Stimulated activated CD4-positive, alpha-beta T cell treated with anti-CD3 and anti-CD28 coated beads, Interleukin-4, amount 100 ng/mL, for 24 hours (primary cell): ENCODE measurements at regions not wholly inside any gene's neighbourhood (a gene's known extent, or its start where the extent isn't known, plus 50 kb on each side); places are given as distances from the start of the nearest gene placed in this dataset.

Experiments used
- DNase-seq: peaks from one replicate; pipeline ENCODE4 v3.0.0-alpha.2; 2020

DNA sequence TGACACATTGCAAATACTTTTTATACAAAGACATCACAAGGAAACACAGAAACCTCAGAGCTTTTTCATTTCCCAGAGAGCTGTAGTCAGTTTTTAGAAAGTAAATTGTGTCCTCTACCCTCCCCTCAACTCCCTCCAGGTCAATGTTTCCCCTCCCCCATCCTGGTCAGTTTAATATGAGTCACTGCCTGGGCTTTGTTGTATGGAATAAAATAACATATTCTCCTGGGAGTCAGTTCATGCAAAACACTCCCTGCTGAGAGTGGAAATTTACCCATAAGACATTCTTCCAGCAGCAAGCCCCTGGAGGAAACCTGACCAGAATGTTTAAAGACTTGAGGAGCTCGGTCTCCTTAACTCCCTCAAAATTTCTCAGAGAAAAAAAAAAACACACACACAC, 270.1 kb upstream of the LDB2 start:
- no peak for DNase-seq

DNA sequence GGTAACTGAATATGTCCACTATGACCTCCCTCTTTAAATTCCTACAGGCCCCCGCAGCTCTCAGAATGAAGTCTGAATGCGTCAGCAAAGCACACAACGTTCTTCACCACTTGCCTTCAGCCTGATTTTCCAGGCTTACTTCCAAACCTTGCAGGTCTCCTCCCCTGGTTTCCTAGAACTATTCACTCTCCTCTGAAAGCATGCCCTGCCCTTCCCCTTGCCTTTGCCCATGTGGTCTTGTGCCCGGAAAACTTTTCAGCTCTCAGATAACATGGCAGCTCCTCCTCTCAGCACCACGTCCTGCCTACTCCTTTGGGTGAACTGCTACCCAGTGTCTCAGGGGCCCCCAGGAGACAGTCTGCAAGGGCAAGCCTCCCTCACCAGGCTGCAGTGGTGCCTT, 268.5 kb upstream of the LDB2 start:
- DNase-seq, result no peak

DNA sequence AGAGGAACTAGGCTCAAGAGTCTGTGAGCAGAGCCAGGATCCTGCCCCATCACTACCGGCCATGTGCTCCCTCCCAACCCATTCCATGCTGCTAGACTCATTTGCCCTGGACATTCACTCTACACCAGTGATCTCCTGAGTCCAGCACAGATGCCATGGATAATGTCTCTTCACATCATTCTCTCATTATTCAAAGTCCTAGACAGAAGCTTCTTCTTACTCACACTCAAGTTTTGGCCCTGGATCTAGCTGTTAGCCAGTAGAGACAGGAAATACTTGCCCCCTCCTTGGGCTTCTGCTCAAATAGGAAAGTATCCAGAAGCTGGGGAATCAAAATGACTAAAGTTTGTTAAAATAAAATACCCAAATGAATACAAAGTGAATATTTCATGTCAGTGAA, 266.8 kb upstream of the LDB2 start:
- DNase-seq, result no peak

DNA sequence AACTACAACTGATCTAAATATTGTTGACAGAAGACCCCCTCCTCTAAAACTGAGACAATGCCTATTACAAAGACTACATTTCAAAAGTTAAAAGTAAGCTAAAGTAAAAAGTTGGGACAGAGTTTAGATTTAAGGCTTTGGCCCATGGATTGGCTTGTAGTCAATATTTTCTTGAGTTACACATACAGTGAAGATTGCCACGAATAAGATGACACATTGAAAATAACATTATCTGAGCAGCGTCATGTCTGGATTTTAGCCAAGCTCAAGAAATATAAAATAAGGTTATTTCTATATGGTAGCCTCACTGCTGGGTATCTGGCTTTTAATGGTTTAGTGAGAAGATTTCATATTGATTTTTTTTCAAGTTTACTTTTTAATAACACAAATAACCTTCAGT, 266.2 kb upstream of the LDB2 start:
- DNase-seq, result no peak

DNA sequence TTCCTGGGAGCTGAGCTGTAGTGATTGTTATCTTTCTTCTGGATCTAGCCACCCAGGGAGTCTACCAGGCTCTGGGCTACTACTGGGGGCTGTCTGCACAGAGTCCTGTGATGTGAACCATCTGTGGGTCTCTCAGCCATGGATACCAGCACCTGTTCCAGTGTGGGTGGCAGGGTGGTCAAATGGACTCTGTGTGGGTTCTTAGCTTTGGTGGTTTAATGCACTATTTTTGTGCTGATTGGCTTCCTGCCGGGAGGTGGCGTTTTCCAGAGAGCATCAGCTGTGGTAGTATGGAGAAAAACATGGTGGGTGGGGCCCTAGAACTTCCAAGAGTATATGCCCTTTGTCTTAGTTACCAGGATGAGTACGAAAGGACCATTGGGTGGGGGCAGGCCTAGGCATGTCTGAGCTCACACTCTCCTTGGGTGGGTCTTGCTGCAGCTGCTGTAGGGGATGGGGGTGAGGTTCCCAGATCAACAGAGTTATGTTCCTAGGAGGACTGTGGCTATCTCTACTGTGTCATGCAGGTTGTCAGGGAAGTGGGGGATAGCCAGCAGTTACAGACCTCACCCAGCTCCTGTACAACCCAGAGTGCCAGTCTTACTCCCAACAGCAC, 264.8 kb upstream of the LDB2 start:
- DNase-seq, result no peak

DNA sequence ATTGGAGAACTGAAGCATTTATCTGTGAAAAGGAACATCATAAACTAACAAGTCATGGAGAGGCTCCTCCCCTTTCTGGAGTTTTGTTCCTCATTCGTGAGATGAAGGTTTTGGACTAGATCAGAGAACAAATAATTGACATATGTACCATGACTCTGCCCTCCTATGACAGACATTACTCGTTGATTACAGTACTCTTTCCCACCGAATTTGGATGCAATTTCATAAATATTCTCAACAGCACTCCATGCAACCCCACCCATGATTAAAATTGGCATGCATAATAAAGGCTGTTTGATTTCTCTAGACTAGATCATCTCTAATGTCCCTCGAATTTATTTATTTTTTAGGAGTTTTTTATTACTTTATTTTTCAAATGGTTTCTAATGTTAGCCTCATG, 258.9 kb upstream of the LDB2 start:
- DNase-seq, result no peak

DNA sequence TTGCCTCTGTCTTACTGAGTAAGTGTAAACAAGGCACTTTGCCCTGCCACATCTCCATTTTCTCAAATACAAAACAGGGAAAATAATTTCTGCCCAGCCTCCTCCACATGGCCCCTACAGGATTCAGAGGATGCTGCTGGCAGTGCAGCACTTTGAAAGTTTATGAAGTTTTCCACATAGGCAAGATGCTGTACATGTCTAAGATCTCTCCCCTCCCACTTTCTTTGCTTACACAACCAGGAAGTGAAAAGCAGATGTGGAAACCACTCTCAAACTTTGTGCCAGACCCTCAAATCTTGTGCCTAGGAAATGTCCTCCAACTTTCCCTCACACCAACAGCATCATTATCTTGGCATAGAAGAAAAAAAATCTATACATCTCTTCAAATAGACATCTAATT, 257.0 kb upstream of the LDB2 start:
- no peak for DNase-seq

DNA sequence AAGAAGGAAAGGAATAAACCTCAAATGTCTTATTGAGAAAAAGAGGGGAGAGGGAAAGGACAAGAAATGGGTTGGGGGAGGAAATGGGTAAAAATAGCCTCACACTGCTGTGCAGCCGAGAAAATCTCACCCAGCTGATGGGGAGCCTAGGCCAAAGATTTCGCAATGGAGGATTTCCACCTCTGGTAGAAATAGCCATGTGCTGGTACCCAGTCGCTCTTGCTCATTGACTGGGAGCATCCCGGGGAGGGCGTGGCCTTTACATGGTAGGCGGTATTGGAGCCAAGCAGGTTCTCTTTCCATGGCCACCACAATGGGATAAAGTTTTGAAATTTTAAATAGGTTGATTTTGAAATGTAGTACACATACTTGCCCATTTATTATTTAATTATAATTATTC, 255.1 kb upstream of the LDB2 start:
- DNase-seq, result no peak

DNA sequence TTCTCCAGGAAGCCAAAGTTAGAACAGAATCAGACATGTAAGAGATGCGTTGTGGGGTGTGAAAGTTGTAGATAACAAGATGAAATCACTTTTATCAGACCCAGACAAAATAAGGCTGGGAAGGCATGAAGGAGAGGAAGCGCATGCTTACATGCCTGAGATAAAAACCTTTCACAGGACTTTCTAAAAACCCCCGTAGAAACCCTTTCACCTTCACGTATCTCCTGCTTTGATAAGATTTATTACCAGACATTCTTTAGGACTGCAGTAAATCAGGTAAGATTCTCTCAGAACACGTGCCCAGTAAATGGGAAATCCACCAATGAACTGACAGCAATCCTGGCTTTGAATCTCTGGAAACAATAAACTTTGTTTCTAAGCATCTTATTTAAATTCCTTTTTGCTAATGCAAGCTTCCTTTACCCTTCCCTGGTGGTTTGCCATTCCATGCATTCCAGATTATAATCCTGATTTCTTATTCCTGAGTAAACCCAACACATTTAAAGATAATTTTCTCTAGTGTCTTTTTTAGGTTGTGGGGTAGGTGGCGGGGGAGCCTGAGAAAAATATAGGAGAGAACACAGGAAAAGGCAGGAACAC, 254.6 kb upstream of the LDB2 start:
- no peak for DNase-seq

DNA sequence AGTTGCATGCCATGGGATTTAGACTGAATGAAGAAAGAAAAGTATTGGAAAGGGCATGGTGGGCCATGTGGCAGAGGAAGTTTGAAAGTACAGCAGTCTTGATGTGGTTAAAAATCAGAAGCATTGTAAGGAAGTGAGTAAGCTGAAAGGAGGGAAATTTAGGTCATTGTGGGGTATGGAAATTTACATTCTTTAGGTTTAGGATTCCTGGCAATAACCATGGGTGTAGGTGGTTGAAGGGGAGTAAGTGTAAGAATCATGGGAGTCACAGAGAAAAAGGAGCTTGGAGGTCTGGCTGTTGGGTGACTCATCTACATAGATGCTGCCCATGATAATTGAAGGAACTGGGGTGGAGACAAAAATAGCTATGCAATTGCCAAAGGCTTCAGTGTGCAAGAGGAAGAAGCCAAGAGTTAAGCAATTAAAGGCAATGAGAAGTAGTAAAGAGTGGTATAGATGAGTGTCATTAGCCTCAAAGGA, 243.8 kb upstream of the LDB2 start:
- DNase-seq, result no peak

DNA sequence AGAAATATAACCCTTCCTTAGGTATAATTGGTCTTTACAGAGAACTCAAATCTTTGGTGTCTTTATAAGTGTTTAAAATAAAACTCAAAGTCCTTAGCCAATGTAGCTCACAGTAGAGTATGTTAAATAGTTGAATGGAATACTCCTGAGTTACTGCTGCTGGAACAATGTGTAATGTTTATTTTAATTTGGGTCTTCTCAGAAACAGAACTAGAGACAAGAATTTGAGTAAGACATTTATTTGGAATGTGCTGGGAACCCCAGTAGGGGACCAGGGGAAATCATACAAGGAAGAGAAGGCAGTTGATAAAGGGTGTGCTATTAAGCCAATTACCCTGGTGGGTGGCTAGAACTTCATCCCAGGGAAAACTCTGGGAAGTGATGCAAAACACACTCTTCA, 240.4 kb upstream of the LDB2 start:
- DNase-seq, result no peak

DNA sequence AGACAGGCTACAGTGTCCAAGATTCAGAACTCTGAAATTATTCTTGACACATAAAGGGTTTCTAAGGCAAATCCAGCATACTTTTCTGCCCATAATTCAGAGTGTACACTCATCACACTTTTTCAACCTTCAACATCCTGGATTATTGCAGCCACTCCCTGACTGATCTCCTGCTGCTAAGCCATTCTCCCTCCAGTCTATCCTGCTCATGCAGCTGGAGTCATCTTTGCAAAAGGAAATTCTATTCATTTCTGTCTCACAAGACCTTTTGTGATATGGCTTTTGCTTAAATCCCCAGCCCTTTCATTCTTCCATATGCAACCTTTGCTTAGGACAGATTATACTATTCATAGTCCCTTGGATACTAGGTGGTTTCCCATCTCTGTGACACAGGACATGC, 236.1 kb upstream of the LDB2 start:
- DNase-seq, result no peak

DNA sequence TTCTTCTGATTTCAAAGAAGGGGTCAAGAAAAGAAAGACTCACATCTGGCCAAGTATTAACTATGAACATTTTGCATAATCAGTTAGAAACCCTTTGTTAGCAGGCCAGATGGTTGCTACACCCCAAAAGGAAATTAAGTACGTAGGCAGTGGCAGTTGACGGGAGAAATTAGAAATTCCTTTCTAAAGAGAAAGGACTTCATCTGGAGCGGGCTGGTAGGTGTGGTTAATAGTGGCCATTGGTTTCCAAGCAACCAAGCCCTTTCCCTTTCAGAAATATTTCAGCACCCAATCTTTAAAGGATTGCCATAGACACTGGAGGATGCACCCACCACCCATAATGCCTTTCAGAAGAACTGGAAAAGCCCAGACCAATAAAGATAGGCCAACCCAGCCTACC, 235.7 kb upstream of the LDB2 start:
- no peak for DNase-seq

DNA sequence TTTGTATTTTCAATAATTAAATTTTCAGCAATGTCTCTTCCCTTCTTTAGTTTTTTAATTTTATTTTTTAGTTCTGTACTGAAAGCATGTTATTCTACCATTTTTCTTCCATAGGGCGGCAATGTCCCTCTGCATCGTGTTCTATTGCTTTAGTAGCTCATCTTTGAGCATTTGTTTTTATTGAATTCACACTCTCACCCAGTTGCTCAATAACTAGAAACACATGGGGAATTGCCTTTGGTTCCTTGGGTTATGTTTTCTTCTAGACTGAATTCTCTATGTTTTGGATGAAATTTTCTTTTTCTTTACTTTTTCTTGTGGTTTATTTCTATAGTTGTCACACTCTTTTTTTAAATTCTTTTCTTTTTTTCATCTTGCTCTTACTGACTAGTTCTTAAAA, 233.8 kb upstream of the LDB2 start:
- no peak for DNase-seq

DNA sequence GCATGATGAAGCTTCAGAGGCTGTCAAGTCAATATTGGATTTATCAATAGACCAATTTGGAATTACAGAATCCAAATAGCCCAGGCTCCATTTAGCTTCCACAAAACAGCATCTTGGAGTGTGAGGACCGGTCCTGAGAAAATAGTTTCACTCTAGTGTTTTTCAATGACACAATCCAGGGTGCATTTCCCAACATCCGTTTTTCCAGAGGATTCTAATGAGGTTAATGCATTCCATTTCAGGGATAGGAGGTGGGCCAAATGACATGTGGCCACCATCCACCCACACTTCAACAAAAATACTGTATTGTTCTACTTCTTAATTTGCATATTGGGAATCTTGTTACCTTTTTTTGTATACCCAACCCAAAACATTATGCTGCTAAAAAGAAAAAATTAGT, 229.8 kb upstream of the LDB2 start:
- no peak for DNase-seq

DNA sequence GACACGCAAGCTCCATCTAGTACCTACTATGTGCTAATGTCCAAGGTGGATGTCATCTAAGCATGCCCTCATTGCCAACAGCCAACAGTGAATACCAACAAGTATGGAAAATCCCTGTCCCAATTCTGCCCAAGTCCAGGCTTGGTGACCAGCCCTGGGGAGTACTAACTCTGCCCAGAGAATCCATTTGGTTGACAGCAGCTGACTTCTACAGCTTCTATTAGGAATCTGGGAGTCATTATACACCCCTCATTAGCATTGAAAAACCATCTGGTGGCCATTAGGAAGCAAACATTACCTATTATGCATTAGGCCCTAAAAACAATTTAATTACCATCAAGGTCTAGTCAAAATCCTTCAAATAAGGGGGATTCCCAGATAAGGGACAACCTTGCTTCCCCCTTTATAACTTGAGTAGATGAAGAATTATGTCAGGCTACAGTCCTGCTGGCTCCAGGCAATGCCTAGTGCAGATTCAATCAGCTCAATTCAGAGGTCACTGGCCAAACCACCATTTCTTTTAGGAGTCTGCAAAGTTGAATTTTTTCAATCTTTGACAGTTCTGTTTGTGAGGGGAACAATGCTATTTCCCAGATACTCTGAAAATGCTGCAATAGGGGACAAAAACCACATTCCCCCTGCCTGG, 228.0 kb upstream of the LDB2 start:
- DNase-seq, result no peak

DNA sequence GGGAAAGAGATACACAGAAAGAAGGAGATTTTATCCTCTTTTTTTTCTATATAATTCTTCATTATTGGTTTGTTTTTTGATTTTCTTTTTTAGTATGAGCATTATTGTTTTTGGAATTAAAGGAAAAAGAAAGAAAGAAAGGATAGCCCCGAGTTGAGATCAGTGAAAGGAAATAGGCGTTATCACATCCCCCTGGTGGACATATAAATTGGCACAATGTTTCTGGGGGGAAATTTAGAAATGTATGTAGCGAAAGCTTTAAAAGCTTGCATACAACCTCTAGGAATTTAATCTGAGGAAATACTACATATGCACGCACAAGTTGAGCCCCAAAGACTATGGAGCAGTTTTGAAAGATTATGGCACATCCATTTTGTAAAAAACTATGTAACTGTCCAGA, 226.3 kb upstream of the LDB2 start:
- no peak for DNase-seq

DNA sequence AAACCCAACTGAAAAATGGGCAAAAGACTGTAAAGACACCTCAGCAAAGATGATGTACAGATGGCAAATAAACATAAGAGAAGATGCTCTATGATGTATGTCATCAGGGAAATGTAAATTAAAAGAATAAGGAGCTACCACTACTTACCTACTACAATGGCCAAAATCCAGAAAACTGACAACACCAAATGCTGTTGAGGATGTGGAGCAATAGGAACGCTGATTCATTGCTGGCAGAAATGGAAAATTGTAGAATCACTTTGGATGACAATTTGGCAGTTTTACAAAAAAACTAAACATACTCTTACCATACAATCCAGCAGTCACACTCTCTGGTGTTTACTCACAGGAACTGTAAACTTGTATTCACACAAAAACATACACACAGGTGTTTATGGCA, 222.3 kb upstream of the LDB2 start:
- no peak for DNase-seq

DNA sequence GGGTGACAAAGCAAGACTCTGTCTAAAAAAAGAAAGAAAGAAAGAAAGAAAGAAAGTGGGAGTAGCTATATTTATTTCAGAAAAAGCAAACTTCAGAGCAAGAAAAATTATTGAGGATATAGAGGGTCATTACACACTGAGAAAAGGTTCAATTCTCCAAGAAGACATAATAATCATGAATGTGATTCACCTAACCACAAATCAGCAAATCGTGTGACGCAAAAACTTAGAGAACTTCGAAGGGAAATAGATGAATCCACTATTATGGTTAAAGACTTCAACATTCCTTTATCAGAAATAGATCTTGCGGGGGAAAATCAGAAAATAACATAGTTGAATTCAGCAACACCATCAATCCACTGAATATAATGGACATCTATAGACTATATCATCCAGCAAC, 219.3 kb upstream of the LDB2 start:
- no peak for DNase-seq

DNA sequence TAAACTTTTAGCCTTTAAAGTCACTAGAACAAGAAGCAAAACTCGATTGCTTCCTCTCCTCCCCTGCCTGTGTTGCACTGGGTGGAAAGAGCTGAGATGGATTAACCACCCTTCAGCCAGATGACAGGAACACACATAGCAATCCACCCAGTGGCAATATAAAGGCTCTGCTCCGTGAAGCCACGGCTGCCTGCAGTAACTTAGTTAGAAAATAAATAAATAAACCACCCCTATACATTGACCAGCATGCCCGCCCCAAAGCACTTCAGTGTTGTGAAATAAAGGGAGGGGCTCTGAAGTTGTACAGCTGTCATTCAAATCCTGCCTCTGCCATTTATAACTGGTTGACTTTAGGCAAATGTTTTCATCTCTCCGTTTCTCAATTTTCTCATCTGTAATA, 217.1 kb upstream of the LDB2 start:
- no peak for DNase-seq

DNA sequence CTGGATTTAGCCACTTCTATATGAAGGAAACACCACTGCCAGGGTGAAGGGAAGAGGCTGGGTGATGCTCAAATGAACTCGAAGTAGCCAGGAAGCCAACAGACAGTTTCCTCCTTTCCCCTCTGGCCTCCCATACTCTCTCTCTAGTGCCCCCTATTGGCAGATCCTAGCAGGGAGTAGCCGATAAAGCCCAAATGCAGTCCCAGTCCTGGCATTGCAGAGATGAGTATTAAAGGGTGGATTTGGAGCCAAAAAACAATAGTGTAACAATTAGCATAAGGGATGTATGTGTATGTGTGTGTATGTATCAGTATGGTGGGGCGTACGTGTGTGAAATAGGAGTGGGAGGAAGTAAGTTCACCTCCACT, 213.8 kb upstream of the LDB2 start:
- DNase-seq, result no peak

DNA sequence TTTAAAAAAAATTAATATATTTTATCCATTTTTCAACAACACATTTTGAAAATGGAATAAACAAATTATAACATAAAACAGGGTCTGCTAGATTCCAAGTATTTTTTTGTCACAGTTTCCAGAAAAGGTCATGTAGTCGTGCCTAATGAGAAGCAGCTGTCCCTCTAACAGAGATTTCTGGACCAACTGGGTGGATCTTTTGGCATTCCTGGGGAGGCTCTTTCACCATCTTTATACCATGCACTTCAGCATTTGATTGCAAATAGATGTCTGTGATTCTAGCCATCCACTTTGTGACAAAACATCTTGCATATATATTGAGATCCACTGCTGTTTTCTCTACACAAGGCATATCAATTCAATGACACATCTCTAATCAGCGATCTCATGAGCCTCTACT, 210.7 kb upstream of the LDB2 start:
- no peak for DNase-seq

DNA sequence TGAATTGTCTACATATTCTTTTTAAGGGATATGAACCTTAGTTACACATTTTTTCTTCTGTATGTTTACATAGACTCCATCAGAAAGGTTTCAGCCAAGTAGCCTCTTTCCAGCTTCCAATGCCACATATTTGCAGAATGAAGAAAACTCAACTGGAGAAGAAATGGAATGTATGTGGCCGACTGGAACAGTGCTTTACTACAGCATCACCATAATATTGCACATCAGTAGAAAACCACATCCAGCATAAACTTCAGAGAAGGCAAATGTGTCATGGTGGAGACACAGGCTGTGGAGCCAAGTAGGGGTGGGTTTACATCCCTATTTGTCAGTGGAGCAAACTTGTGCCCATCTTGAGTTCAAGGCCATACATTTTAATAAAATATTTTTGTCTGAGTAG, 204.8 kb upstream of the LDB2 start:
- no peak for DNase-seq

DNA sequence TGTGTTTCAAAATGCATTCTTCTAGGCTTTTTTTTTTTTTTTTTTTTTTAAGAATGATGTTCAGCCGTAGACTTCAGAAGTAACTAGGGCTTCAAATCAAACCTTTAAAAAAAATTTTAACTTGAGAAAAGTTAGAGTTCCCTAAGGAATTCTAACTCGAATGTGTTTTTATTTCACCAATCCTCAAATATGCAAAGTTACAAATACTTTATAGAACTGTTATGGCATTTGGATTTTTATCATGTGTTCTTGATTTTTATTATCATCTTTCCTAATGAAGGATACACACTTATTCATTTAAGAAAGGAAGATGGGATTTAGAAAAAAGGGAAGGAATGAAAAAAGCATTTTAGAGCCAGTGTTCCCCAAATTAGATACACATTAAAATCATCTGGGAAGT, 200.6 kb upstream of the LDB2 start:
- no peak for DNase-seq

DNA sequence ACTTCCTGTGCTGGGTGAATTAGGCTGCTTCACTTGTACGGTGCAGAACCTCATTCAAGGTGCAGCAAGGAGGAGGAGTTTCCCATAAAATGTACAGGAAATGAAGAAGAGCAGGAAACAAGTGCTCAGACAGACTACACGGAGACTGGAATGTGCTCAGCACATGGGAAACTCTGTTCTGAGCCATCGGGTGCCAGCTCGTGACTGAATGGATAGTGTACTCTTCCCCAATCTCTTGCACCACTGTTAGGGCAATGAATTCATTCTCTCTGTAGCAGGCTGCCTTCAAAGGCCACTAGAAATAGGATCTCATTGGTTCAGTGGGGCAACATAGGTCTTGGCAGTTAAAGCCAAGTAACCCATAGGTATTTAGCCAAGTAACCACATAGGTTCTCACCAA, 200.0 kb upstream of the LDB2 start:
- no peak for DNase-seq
